H1 (cell line): ENCODE measurements at regions not wholly inside any gene's neighbourhood (a gene's known extent, or its start where the extent isn't known, plus 50 kb on each side); places are given as distances from the start of the nearest gene placed in this dataset.

ENCODE experiments used
- CTCF ChIA-PET: fragments of 300-600 bp; sonication (Branson Sonifier 250); formaldehyde crosslinking; loops from one replicate; lab custom pipeline; 2021; ENCODE audit not compliant: partially characterized antibody; lab: Charles Lee
- POLR2A ChIA-PET: fragments of 300-600 bp; sonication (Branson Sonifier 250); formaldehyde crosslinking; loops from one replicate; lab custom pipeline; 2021; ENCODE audit warnings: inconsistent platforms; ENCODE audit not compliant: partially characterized antibody; lab: Charles Lee
- DNase-seq, 2 experiments: peaks; one replicate each; pipeline versions ENCODE4 v3.0.0 to v3.0.0-alpha.2; 2010 to 2022; ENCODE audit warnings: low spot score in 2 of 2, low read depth in 1 of 2, mixed read lengths in 1 of 2
- FAIRE-seq: peaks from 2 replicates; lab custom pipeline; 2011; peaks lifted over from hg19 to GRCh38; lab: Jason Lieb, UNC
- H2AFZ ChIP-seq: 2 replicates; pipeline ENCODE4 v1.8.1; 2012; ENCODE audit warnings: low read length, inconsistent platforms
- H2AK5ac ChIP-seq: 2 replicates; pipeline ENCODE4 v1.6.1; 2013; ENCODE audit warnings: low read depth, low read length
- H2BK120ac ChIP-seq: replicated peaks from 2 replicates; pipeline ENCODE3; 2013; ENCODE audit warnings: low read depth, low read length, inconsistent platforms
- H2BK12ac ChIP-seq: 2 replicates; pipeline ENCODE4 v1.6.1; 2013; ENCODE audit warnings: low read depth, low read length
- H2BK15ac ChIP-seq: 2 replicates; pipeline ENCODE4 v1.6.1; 2013; ENCODE audit warnings: low read length
- H2BK20ac ChIP-seq: 2 replicates; pipeline ENCODE4 v1.6.1; 2013; ENCODE audit warnings: low read length
- H2BK5ac ChIP-seq: 2 replicates; pipeline ENCODE4 v1.6.1; 2013; ENCODE audit warnings: low read depth, low read length
- H3K14ac ChIP-seq: 2 replicates; pipeline ENCODE4 v1.6.1; 2013; ENCODE audit warnings: inconsistent platforms; ENCODE audit not compliant: insufficient read length
- H3K18ac ChIP-seq: 2 replicates; pipeline ENCODE4 v1.6.1; 2013; ENCODE audit warnings: low read length; ENCODE audit errors: extremely low read depth
- H3K23ac ChIP-seq: 2 replicates; pipeline ENCODE4 v1.6.1; 2013; ENCODE audit warnings: inconsistent platforms; ENCODE audit not compliant: insufficient read length
- H3K23me2 ChIP-seq: 2 replicates; pipeline ENCODE4 v1.6.1; 2013; ENCODE audit warnings: low read depth, low read length
- H3K27ac ChIP-seq: 2 replicates; pipeline ENCODE4 v1.6.1; 2011; ENCODE audit warnings: low read depth, low read length, inconsistent platforms
- H3K27me3 ChIP-seq, 4 experiments: replicated peaks in 1 of 4; 1 replicate in 1 of 4; 2 replicates in 3 of 4; pipeline versions ENCODE4 v1.6.1 to v1.8.1; 2011 to 2013; ENCODE audit warnings: low read length in 3 of 4, mild to moderate bottlenecking in 3 of 4, inconsistent platforms in 2 of 4, mixed read lengths in 2 of 4, moderate library complexity in 1 of 4; ENCODE audit not compliant: control insufficient read depth in 3 of 4, insufficient read depth in 3 of 4; ENCODE audit errors: extremely low read depth in 1 of 4
- H3K36me3 ChIP-seq, 4 experiments: 2 replicates each; pipeline versions ENCODE4 v1.6.1 to v1.8.1; 2011 to 2013; ENCODE audit warnings: mild to moderate bottlenecking in 4 of 4, low read length in 3 of 4, moderate library complexity in 2 of 4, control low read depth in 1 of 4, inconsistent platforms in 1 of 4; ENCODE audit not compliant: insufficient read depth in 4 of 4, control insufficient read depth in 2 of 4
- H3K4ac ChIP-seq: replicated peaks from 2 replicates; pipeline ENCODE3; 2013; ENCODE audit warnings: low read length, low read depth, mixed read lengths, inconsistent platforms; ENCODE audit not compliant: insufficient read length
- H3K4me1 ChIP-seq, 4 experiments: replicated peaks in 1 of 4; 1 replicate in 1 of 4; 2 replicates in 3 of 4; pipeline versions ENCODE4 v1.6.1 to v1.8.1; 2011 to 2013; ENCODE audit warnings: low read length in 3 of 4, inconsistent platforms in 2 of 4, mixed read lengths in 1 of 4; ENCODE audit not compliant: insufficient read depth in 4 of 4, control insufficient read depth in 3 of 4
- H3K4me2 ChIP-seq, 2 experiments: 2 replicates each; pipeline versions ENCODE4 v1.6.1 to v1.8.1; 2011 to 2013; ENCODE audit warnings: low read depth in 2 of 2, low read length in 2 of 2, control low read depth in 1 of 2, inconsistent platforms in 1 of 2, mild to moderate bottlenecking in 1 of 2; ENCODE audit not compliant: insufficient read depth in 1 of 2
- H3K4me3 ChIP-seq, 4 experiments: fragments of 200-600, 300-600 bp in 1 of 4; sonication (generic), shearing (Covaris generic), sonication (Bioruptor Twin) in 1 of 4; 2 replicates each; pipeline versions ENCODE4 v1.5.1 to v1.8.1; 2011 to 2016; ENCODE audit warnings: low read length in 4 of 4, low read depth in 3 of 4, control low read depth in 2 of 4, inconsistent platforms in 2 of 4, mild to moderate bottlenecking in 2 of 4, mixed read lengths in 1 of 4, moderate library complexity in 1 of 4; ENCODE audit not compliant: insufficient read depth in 2 of 4; ENCODE audit errors: extremely low read depth in 1 of 4
- H3K56ac ChIP-seq: replicated peaks from 2 replicates; pipeline ENCODE3; 2013; ENCODE audit warnings: low read depth, mild to moderate bottlenecking, mixed read lengths, low read length, inconsistent platforms; ENCODE audit not compliant: insufficient read length
- H3K79me1 ChIP-seq: 2 replicates; pipeline ENCODE4 v1.6.1; 2013; ENCODE audit warnings: low read depth, low read length, control low read depth
- H3K79me2 ChIP-seq, 2 experiments: 2 replicates each; pipeline versions ENCODE4 v1.6.1 to v1.8.1; 2012 to 2013; ENCODE audit warnings: low read length in 2 of 2, mild to moderate bottlenecking in 2 of 2, inconsistent platforms in 1 of 2; ENCODE audit not compliant: insufficient read depth in 2 of 2, control insufficient read depth in 1 of 2
- H3K9ac ChIP-seq, 4 experiments: replicated peaks in 1 of 4; 1 replicate in 1 of 4; 2 replicates in 3 of 4; pipeline versions ENCODE4 v1.6.1 to v1.8.1; 2011 to 2013; ENCODE audit warnings: low read depth in 3 of 4, low read length in 3 of 4, control low read depth in 2 of 4, mild to moderate bottlenecking in 2 of 4, moderate library complexity in 2 of 4, inconsistent platforms in 1 of 4; ENCODE audit errors: extremely low read depth in 1 of 4
- H3K9me3 ChIP-seq, 2 experiments: 2 replicates each; pipeline versions ENCODE4 v1.6.1 to v1.8.1; 2012 to 2013; ENCODE audit warnings: mild to moderate bottlenecking in 2 of 2, moderate library complexity in 2 of 2, control low read depth in 1 of 2, inconsistent platforms in 1 of 2, low read depth in 1 of 2, low read length in 1 of 2, mixed read lengths in 1 of 2; ENCODE audit not compliant: insufficient read depth in 2 of 2
- H4K20me1 ChIP-seq, 2 experiments: replicated peaks in 1 of 2; 2 replicates each; pipeline versions ENCODE3 to v1.8.1; 2011 to 2013; ENCODE audit warnings: inconsistent platforms in 2 of 2, low read length in 2 of 2, mild to moderate bottlenecking in 1 of 2; ENCODE audit not compliant: insufficient read depth in 2 of 2, control insufficient read depth in 1 of 2
- H4K5ac ChIP-seq: 2 replicates; pipeline ENCODE4 v1.6.1; 2013; ENCODE audit warnings: low read length, low read depth, mixed read lengths, inconsistent platforms; ENCODE audit not compliant: insufficient read length
- H4K8ac ChIP-seq: 2 replicates; pipeline ENCODE4 v1.8.0; 2013; ENCODE audit warnings: mild to moderate bottlenecking, moderate library complexity, low read length, inconsistent platforms; ENCODE audit not compliant: insufficient read depth; ENCODE audit errors: extremely low read depth
- H4K91ac ChIP-seq: replicated peaks from 2 replicates; pipeline ENCODE3; 2013; ENCODE audit warnings: low read length, mixed read lengths, inconsistent platforms; ENCODE audit not compliant: insufficient read length
- CHD1 ChIP-seq: IDR thresholded peaks from 2 replicates; pipeline ENCODE4 v1.6.1; 2012; ENCODE audit warnings: low read depth, low read length, improper control_type of control experiment
- CREB1 ChIP-seq: IDR thresholded peaks from 2 replicates; pipeline ENCODE4 v1.6.1; 2012; ENCODE audit warnings: inconsistent platforms
- EGR1 ChIP-seq: IDR thresholded peaks from 2 replicates; pipeline ENCODE4 v1.6.1; 2011; ENCODE audit warnings: low read depth, low read length, borderline replicate concordance
- GABPA ChIP-seq: IDR thresholded peaks from 2 replicates; pipeline ENCODE4 v1.6.1; 2011; ENCODE audit warnings: mild to moderate bottlenecking, low read length, moderate library complexity, borderline replicate concordance; ENCODE audit not compliant: insufficient read depth
- HDAC2 ChIP-seq, 2 experiments: fragments of 300-600 bp in 1 of 2; sonication (generic) in 1 of 2; IDR thresholded peaks; 2 replicates each; pipeline ENCODE4 v1.6.1; 2011 to 2012; ENCODE audit warnings: low read depth in 2 of 2, low read length in 2 of 2, mild to moderate bottlenecking in 2 of 2, moderate library complexity in 2 of 2, borderline replicate concordance in 1 of 2, inconsistent platforms in 1 of 2
- JUND ChIP-seq: IDR thresholded peaks from 2 replicates; pipeline ENCODE4 v1.6.1; 2011; ENCODE audit warnings: mild to moderate bottlenecking, improper control_type of control experiment, low read length
- KDM5A ChIP-seq: fragments of 200-600 bp; IDR thresholded peaks from 2 replicates; pipeline ENCODE4 v1.7.1; 2012; ENCODE audit warnings: mild to moderate bottlenecking, low read length, inconsistent platforms, mixed read lengths
- PHF8 ChIP-seq: fragments of 200-600 bp; sonication (generic); conservative IDR thresholded peaks from 2 replicates; pipeline ENCODE4 v1.7.1; 2012; ENCODE audit warnings: low read depth, mild to moderate bottlenecking, inconsistent platforms, low read length, moderate library complexity
- POLR2A ChIP-seq, 2 experiments: IDR thresholded peaks; 1 replicate in 1 of 2; 2 replicates in 1 of 2; pipeline ENCODE4 v1.6.1; 2011; ENCODE audit warnings: low read depth in 2 of 2, low read length in 2 of 2, mild to moderate bottlenecking in 2 of 2; ENCODE audit errors: control extremely low read depth in 1 of 2
- RBBP5 ChIP-seq: IDR thresholded peaks from 2 replicates; pipeline ENCODE4 v1.7.1; 2012; ENCODE audit warnings: low read depth, mild to moderate bottlenecking, inconsistent platforms, low read length, moderate library complexity, borderline replicate concordance
- SP1 ChIP-seq: IDR thresholded peaks from 2 replicates; pipeline ENCODE4 v1.6.1; 2011; ENCODE audit warnings: low read depth, low read length
- SP4 ChIP-seq: IDR thresholded peaks from 2 replicates; pipeline ENCODE4 v1.6.1; 2012; ENCODE audit warnings: low read length, inconsistent platforms
- WGBS, 2 experiments: shearing (Covaris generic) in 1 of 2; methylation state at CpG; one replicate each; pipeline versions ENCODE4 v1.1.6 to v1.1.7; 2013 to 2015; ENCODE audit warnings: low lambda C conversion rate in 2 of 2, mixed read lengths in 2 of 2, inconsistent platforms in 1 of 2, low coverage in 1 of 2, missing lambda C conversion rate in 1 of 2; ENCODE audit not compliant: insufficient replicate concordance in 2 of 2, insufficient coverage in 1 of 2, insufficient read length in 1 of 2; ENCODE audit errors: extremely low coverage in 1 of 2, missing lambda C conversion rate in 1 of 2; 5-methylcytosine and 5-hydroxymethylcytosine counted together

DNA sequence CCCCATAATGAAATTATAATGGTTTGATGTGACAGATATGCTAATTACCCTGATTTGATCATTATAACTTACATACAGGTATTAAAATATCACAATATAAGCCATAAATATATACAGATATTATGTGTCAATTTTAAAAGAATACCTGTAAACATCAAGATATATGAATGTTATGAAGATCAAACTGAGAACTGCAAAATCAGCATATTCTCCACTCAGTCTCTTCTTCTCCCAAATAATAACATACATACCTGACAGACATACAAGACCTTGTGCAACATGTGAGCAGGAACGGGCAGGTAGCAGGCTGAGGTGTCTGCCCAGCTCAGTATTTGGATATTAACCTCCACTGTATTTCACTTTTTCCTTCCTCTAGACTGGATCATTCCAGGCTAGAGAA, 547.2 kb downstream of the UQCRFS1 start:
- Histone ChIP-seq H3K9ac (no peak overlapping the region), H2BK120ac (no peak overlapping the region), H3K36me3 (no peaks in the 10 kb centered on the region), H4K91ac (no peak overlapping the region), H4K5ac (no peak overlapping the region), H3K4ac (no peak overlapping the region), H2BK15ac (no peak overlapping the region), H3K14ac (no peak overlapping the region), H2BK12ac (no peak overlapping the region), H2AK5ac (no peak overlapping the region), H2AFZ (no peak overlapping the region), H3K4me1 (no peaks in the 10 kb centered on the region), H3K27me3 (no peaks in the 10 kb centered on the region), H4K8ac (no peak overlapping the region), H3K56ac (no peak overlapping the region), H3K79me1 (no peaks in the 10 kb centered on the region), H3K18ac (no peak overlapping the region), H3K27ac (no peak overlapping the region), H3K4me2 (no peak overlapping the region), H3K23me2 (no peaks in the 10 kb centered on the region), H3K9me3 (no peaks in the 10 kb centered on the region), H4K20me1 (no peaks in the 10 kb centered on the region), H3K23ac (no peak overlapping the region), H3K79me2 (no peaks in the 10 kb centered on the region), H2BK5ac (no peak overlapping the region), H2BK20ac (no peak overlapping the region), H3K4me3 (no peak overlapping the region)
- POLR2A ChIA-PET = no interaction called here
- TF ChIP-seq SP1 = no peak
- TF ChIP-seq CHD1 = no peak
- TF ChIP-seq KDM5A = no peak
- TF ChIP-seq GABPA = no peak
- TF ChIP-seq CREB1 = no peak
- TF ChIP-seq SP4 = no peak
- TF ChIP-seq JUND = no peak
- TF ChIP-seq PHF8 = no peak
- TF ChIP-seq POLR2A (IDR thresholded peaks at IDR 0.05; ENCODE audit: control extremely low read depth in 1 of 2, low read depth in 2 of 2, low read length in 2 of 2) = no peak
- no peak for TF ChIP-seq EGR1
- TF ChIP-seq RBBP5 = no peak
- no peak for TF ChIP-seq HDAC2 (IDR thresholded peaks at IDR 0.05; ENCODE audit: borderline replicate concordance in 1 of 2, low read depth in 2 of 2, low read length in 2 of 2)
- FAIRE-seq (no peak), DNase-seq (no peak)
- WGBS, 2 experiments = 100% methylated on average over 1 of the region's 1 CpG; no CpG with 5 or more reads in 1 of the 2 experiments
- CTCF ChIA-PET = interaction anchor here (2.1 kb wide), 1 partner anchor 32 kb away, joined by 6 read pairs; no protein-coding TSS in a partner anchor
